Activated T-helper 1 cell treated with anti-CD3 and anti-CD28 coated beads, Interleukin-12 subunit alpha, Interleukin-12 subunit beta, Interleukin-2, Interleukin-4 antibody, amounts not matched to agents 30 ng/mL and 10 ng/mL and 1 ng/mL, durations not matched to agents 14 hours and 24 hours and 36 hours (primary cell): ENCODE measurements at regions not wholly inside any gene's neighbourhood (a gene's known extent, or its start where the extent isn't known, plus 50 kb on each side); places are given as distances from the start of the nearest gene placed in this dataset.
"Not testable (repeated sequence)": the region's sequence is repeated elsewhere in the genome, so short reads cannot be mapped to it uniquely, and the experiment has no call there.

Experiments used
- DNase-seq: peaks from one replicate; pipeline ENCODE4 v3.0.0; 2021; ENCODE audit warnings: low spot score
- H3K27ac Mint-ChIP-seq: one replicate; pipeline ENCODE4 v1.8.0; 2021; ENCODE audit warnings: mild to moderate bottlenecking, mixed read lengths
- H3K27me3 Mint-ChIP-seq: one replicate; pipeline ENCODE4 v1.8.0; 2022; ENCODE audit warnings: mild to moderate bottlenecking, moderate library complexity, mixed read lengths; ENCODE audit not compliant: insufficient read depth
- H3K36me3 Mint-ChIP-seq: one replicate; pipeline ENCODE4 v1.8.0; 2021; ENCODE audit warnings: low read depth, mixed read lengths
- H3K4me1 Mint-ChIP-seq: one replicate; pipeline ENCODE4 v1.8.0; 2021; ENCODE audit warnings: low read depth, mixed read lengths
- H3K4me3 Mint-ChIP-seq: one replicate; pipeline ENCODE4 v1.8.0; 2021; ENCODE audit warnings: mild to moderate bottlenecking, moderate library complexity, mixed read lengths
- H3K9me3 Mint-ChIP-seq: one replicate; pipeline ENCODE4 v1.8.0; 2021; ENCODE audit warnings: mixed read lengths
- intact Hi-C: fragments of 100-400 bp; cut with micrococcal nuclease; formaldehyde crosslinking; loops from one replicate; pipeline ENCODE4 v1.15.1; 2024

DNA sequence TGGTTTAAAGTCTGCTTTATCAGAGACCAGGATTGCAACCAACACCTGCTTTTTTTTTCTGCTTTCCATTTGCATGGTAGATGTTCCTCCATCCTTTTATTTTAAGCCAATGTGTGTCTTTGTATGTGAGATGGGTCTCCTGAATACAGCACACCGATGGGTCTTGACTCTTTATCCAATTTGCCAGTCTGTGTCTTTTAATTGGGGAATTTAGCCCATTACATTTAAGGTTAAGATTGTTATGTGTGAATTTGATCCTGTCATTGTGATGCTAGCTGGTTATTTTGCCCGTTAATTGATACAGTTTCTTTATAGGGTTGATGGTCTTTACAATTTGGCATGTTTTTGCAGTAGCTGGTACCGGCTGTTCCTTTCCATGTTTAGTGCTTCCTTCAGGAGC is 128.4 kb downstream of the ADCYAP1 start:
- H3K4me1 Mint-ChIP-seq = not testable (repeated sequence)

GRCh38 chr18:1034971-1035370 is 130.3 kb downstream of the ADCYAP1 start:
- H3K4me1 Mint-ChIP-seq = no peaks in the 10 kb centered on the region
- H3K27me3 Mint-ChIP-seq = no peaks in the 10 kb centered on the region
- H3K9me3 Mint-ChIP-seq = peaks cover 9% of the 10 kb centered on the region
- intact Hi-C loops = no loop called here
- no peak overlapping the region for H3K27ac Mint-ChIP-seq
- no peak overlapping the region for H3K4me3 Mint-ChIP-seq
- DNase-seq = no peak
- H3K36me3 Mint-ChIP-seq = no peaks in the 10 kb centered on the region

More for the DNA sequence above, 128.4 kb downstream of the ADCYAP1 start:
- H3K4me3 Mint-ChIP-seq, H3K27ac Mint-ChIP-seq, H3K36me3 Mint-ChIP-seq, intact Hi-C loops, H3K9me3 Mint-ChIP-seq, DNase-seq, H3K27me3 Mint-ChIP-seq: not testable (repeated sequence)

- no peak for DNase-seq
- no peaks in the 10 kb centered on the region for H3K27me3 Mint-ChIP-seq
- H3K27ac Mint-ChIP-seq = no peak overlapping the region
- no peaks in the 10 kb centered on the region for H3K36me3 Mint-ChIP-seq
- intact Hi-C loops = no loop called here
- H3K9me3 Mint-ChIP-seq = no peaks in the 10 kb centered on the region
- no peaks in the 10 kb centered on the region for H3K4me1 Mint-ChIP-seq
- no peak overlapping the region for H3K4me3 Mint-ChIP-seq
Observed at GRCh38 chr18:1036926-1037325, 132.3 kb downstream of the ADCYAP1 start.

- Mint-ChIP-seq H3K27ac (no peak overlapping the region), H3K4me1 (no peaks in the 10 kb centered on the region), H3K4me3 (no peak overlapping the region), H3K9me3 (no peaks in the 10 kb centered on the region), H3K27me3 (no peaks in the 10 kb centered on the region), H3K36me3 (no peaks in the 10 kb centered on the region)
- DNase-seq = no peak
- intact Hi-C loops = no loop called here
Observed at GRCh38 chr18:1037776-1038175, 133.1 kb downstream of the ADCYAP1 start.

DNA sequence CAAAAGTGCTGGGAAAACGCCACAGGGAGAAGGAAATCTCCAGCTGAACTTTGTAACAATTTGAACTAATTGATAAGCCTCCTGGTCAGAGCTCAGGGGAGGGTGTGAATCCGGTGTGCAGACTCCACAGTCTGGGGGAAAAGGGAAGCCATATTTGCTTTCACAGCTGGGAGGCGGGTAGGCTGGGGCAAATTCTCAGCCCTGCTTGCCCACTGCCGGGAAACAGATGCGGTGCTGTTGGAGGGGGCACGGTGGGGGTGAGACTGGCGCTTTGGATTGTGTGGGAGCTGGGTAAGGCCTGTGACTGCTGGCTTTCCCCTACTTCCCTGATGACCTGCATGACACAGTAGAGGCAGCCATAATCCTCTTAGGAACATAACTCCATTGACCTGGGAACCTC is 134.8 kb downstream of the ADCYAP1 start:
- Mint-ChIP-seq H3K4me3 (no peak overlapping the region), H3K27me3 (no peaks in the 10 kb centered on the region), H3K36me3 (no peaks in the 10 kb centered on the region), H3K9me3 (no peaks in the 10 kb centered on the region), H3K4me1 (no peaks in the 10 kb centered on the region), H3K27ac (no peak overlapping the region)
- intact Hi-C loops = no loop called here
- no peak for DNase-seq

- H3K9me3 Mint-ChIP-seq, intact Hi-C loops: not testable (repeated sequence)
Observed at GRCh38 chr18:1043039-1043438, 138.4 kb downstream of the ADCYAP1 start.

DNA sequence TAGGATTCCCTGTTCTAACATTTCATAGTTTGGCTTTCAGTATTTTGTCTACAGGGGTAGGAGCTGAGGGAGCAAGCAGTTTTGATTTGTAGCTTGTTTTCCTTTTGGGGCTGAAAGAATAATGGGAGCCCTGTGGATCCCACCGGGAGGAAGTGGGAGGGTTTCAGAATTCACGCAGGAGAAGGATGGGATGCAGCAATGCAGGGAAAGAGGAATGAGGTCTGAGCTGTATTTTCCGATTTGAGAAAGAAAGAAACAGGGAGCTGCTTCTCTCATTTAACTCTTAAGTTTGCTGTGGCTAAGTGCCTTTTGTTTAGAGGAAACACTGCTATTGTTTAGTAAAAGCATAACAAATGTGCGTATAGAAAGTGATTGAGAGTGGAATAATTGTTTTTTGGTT is 141.0 kb downstream of the ADCYAP1 start:
- no peaks in the 10 kb centered on the region for H3K4me1 Mint-ChIP-seq
- DNase-seq = no peak
- intact Hi-C loops = no loop called here
- no peak overlapping the region for H3K4me3 Mint-ChIP-seq
- H3K27me3 Mint-ChIP-seq = no peaks in the 10 kb centered on the region
- H3K27ac Mint-ChIP-seq = no peak overlapping the region
- H3K36me3 Mint-ChIP-seq = no peaks in the 10 kb centered on the region
- no peaks in the 10 kb centered on the region for H3K9me3 Mint-ChIP-seq

More at GRCh38 chr18:1043039-1043438, 138.4 kb downstream of the ADCYAP1 start:
- not testable (repeated sequence) for H3K27ac Mint-ChIP-seq, H3K36me3 Mint-ChIP-seq, H3K4me3 Mint-ChIP-seq, DNase-seq, H3K27me3 Mint-ChIP-seq, H3K4me1 Mint-ChIP-seq

DNA sequence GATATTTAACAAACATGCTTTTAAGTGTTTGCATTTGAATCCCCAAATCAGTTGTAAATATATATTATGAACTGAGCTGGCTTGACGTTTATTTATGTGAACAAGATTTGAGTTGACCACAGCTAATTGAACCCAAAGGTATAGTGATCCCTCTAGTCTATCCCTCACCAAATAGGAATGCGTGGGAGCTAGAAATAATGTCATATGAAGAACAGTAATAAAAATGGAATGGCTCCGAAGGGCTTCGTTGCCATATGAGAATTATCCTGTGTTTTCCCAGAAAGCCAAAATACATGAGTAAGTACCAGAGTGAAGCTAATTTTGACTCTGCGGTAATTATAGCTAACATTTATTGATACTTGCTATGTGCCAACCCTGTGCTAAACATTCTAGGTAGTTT is 142.7 kb downstream of the ADCYAP1 start:
- DNase-seq = no peak
- intact Hi-C loops = no loop called here
- no peak overlapping the region for H3K27ac Mint-ChIP-seq
- H3K4me3 Mint-ChIP-seq = no peak overlapping the region
- no peaks in the 10 kb centered on the region for H3K27me3 Mint-ChIP-seq
- H3K36me3 Mint-ChIP-seq = no peaks in the 10 kb centered on the region
- H3K9me3 Mint-ChIP-seq = no peaks in the 10 kb centered on the region
- no peaks in the 10 kb centered on the region for H3K4me1 Mint-ChIP-seq

- Mint-ChIP-seq H3K4me3 (no peak overlapping the region), H3K9me3 (no peaks in the 10 kb centered on the region), H3K27ac (no peak overlapping the region), H3K27me3 (no peaks in the 10 kb centered on the region), H3K4me1 (no peaks in the 10 kb centered on the region), H3K36me3 (no peaks in the 10 kb centered on the region)
- no peak for DNase-seq
- intact Hi-C loops = no loop called here
Observed at GRCh38 chr18:1048032-1048431, 143.4 kb downstream of the ADCYAP1 start.

DNA sequence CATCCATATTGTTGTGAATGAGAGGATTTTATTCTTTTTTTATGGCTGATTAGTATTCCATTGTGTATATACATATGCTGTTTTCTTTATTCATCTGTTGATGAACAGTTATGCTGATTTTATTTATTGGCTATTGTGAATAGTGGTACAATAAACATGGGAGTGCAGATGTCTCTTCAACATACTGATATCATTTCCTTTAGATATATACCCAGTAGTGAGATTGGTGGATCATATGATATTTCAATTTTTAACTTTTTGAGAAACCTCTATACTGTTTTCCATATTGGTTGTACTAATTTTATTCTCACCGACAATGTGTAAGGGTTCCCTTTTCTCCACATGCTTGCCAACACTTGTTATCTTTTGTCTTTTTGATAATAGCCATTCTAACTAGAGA is 144.5 kb downstream of the ADCYAP1 start:
- Mint-ChIP-seq H3K4me3 (no peak overlapping the region), H3K4me1 (no peaks in the 10 kb centered on the region), H3K9me3 (no peaks in the 10 kb centered on the region), H3K27me3 (no peaks in the 10 kb centered on the region), H3K36me3 (no peaks in the 10 kb centered on the region), H3K27ac (no peak overlapping the region)
- DNase-seq = no peak
- intact Hi-C loops = no loop called here

GRCh38 chr18:1050012-1050657 is 145.5 kb downstream of the ADCYAP1 start:
- intact Hi-C loops = no loop called here
- no peak overlapping the region for H3K27ac Mint-ChIP-seq
- no peaks in the 10 kb centered on the region for H3K36me3 Mint-ChIP-seq
- no peaks in the 10 kb centered on the region for H3K27me3 Mint-ChIP-seq
- H3K4me1 Mint-ChIP-seq = no peaks in the 10 kb centered on the region
- H3K4me3 Mint-ChIP-seq = no peak overlapping the region
- H3K9me3 Mint-ChIP-seq = no peaks in the 10 kb centered on the region
- no peak for DNase-seq

DNA sequence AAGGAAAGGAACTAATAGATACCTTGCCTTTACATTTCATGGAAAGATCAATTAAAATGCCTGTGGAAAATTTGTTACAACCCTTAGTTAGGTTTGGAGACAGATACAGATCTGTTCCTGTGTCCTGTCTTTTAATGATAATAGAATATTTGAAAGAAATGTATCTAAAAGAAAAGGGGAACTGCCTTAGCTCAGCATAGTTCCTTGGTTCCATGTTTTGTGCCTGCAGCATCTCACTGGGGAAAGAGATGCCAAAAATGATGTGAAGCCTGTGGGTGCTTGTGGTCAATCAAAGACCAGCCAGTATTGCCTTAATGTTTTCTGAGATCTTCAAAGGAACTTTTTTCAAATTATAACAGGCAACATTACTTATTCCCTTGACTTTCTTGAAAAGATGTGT is 147.6 kb downstream of the ADCYAP1 start:
- intact Hi-C loops = no loop called here
- H3K9me3 Mint-ChIP-seq = no peaks in the 10 kb centered on the region
- DNase-seq = no peak
- H3K4me3 Mint-ChIP-seq = no peak overlapping the region
- H3K27me3 Mint-ChIP-seq = no peaks in the 10 kb centered on the region
- H3K27ac Mint-ChIP-seq = no peak overlapping the region
- H3K36me3 Mint-ChIP-seq = no peaks in the 10 kb centered on the region
- no peaks in the 10 kb centered on the region for H3K4me1 Mint-ChIP-seq

DNA sequence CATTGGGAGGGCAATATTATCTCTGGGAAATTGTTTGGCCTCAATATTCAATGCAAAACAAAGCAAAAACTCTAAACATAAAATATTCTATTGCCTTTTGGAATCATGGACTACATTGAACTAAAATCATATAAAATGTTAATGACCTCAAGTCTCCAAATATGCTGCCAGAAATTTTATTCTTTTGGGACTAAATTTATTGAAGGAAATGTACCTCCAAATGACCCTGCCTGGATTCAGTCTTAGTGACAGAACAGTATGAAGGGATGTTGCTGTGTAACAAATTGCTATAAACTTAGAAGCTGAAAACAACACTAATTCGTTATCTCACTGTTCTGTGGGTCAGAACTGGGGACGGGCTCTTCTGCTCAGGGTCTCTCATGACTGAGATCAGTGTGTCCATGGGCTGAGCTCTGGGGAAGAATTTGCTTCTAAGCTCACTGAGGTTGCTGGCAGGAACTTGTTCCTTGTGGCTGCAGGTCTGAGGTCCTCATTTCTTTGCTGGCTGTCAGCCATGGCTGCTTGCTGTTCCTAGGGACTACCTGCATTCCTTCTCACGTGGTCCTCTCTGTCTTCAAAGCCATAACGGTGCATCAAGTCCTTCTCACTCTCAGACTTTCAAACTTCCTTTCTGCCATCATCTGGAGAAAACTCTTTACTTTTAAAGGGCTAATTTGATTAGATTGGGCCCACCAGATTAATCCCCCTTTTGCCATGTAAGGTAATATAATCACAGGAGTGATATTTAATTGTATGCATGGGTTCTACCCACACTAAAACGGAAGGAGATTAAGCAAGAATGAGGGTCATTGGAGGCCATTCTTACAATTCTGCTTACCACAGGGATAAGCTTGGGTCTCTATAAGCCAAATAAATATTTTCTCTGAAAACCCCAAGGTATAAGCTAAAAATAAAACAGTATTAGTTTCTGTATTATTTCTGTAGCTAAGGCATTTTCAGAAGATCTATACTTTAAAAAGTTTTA is 149.0 kb downstream of the ADCYAP1 start:
- H3K36me3 Mint-ChIP-seq = no peaks in the 10 kb centered on the region
- H3K9me3 Mint-ChIP-seq = peaks cover 6% of the 10 kb centered on the region
- H3K4me1 Mint-ChIP-seq = no peaks in the 10 kb centered on the region
- H3K4me3 Mint-ChIP-seq = no peak overlapping the region
- H3K27ac Mint-ChIP-seq = no peak overlapping the region
- no peak for DNase-seq
- intact Hi-C loops = no loop called here
- H3K27me3 Mint-ChIP-seq = no peaks in the 10 kb centered on the region
